Dedifferentiated amniotic fluid mesenchymal stem cell (primary cell): ENCODE measurements at regions not wholly inside any gene's neighbourhood (a gene's known extent, or its start where the extent isn't known, plus 50 kb on each side); places are given as distances from the start of the nearest gene placed in this dataset.

ENCODE experiments used
- DNase-seq: peaks from one replicate; pipeline ENCODE4 v3.0.0-alpha.2; 2016; ENCODE audit errors: extremely low spot score

GRCh38 chr6:98539741-98540140, 294.6 kb upstream of the POU3F2 start:
- DNase-seq: no peak

- DNase-seq: no peak
Observed at GRCh38 chr6:98546376-98546775, 288.0 kb upstream of the POU3F2 start.

- no peak for DNase-seq
Observed at GRCh38 chr6:98547151-98547550, 287.2 kb upstream of the POU3F2 start.

GRCh38 chr6:98547634-98548033, 286.7 kb upstream of the POU3F2 start:
- no peak for DNase-seq

GRCh38 chr6:98548301-98548700, 286.1 kb upstream of the POU3F2 start:
- no peak for DNase-seq

GRCh38 chr6:98560418-98560817, 274.0 kb upstream of the POU3F2 start:
- no peak for DNase-seq

GRCh38 chr6:98560841-98561240, 273.5 kb upstream of the POU3F2 start:
- no peak for DNase-seq

GRCh38 chr6:98566126-98566525, 268.2 kb upstream of the POU3F2 start:
- no peak for DNase-seq

- DNase-seq: no peak
Observed at GRCh38 chr6:98572579-98572978, 261.8 kb upstream of the POU3F2 start.

- DNase-seq: no peak
Observed at GRCh38 chr6:98574984-98575383, 259.4 kb upstream of the POU3F2 start.

- DNase-seq: no peak
Observed at GRCh38 chr6:98576791-98577190, 257.6 kb upstream of the POU3F2 start.

- no peak for DNase-seq
Observed at GRCh38 chr6:98578016-98578415, 256.4 kb upstream of the POU3F2 start.

GRCh38 chr6:98579079-98579478, 255.3 kb upstream of the POU3F2 start:
- no peak for DNase-seq

GRCh38 chr6:98579941-98580340, 254.4 kb upstream of the POU3F2 start:
- DNase-seq: no peak

GRCh38 chr6:98581705-98582104, 252.7 kb upstream of the POU3F2 start:
- DNase-seq: no peak

- DNase-seq: no peak
Observed at GRCh38 chr6:98583506-98583905, 250.9 kb upstream of the POU3F2 start.

GRCh38 chr6:98586163-98586562, 248.2 kb upstream of the POU3F2 start:
- DNase-seq: no peak

- no peak for DNase-seq
Observed at GRCh38 chr6:98587555-98587954, 246.8 kb upstream of the POU3F2 start.

GRCh38 chr6:98589536-98589935, 244.8 kb upstream of the POU3F2 start:
- DNase-seq: no peak

GRCh38 chr6:98590136-98590681, 244.2 kb upstream of the POU3F2 start:
- DNase-seq: no peak

- no peak for DNase-seq
Observed at GRCh38 chr6:98590997-98591396, 243.4 kb upstream of the POU3F2 start.

GRCh38 chr6:98593676-98594075, 240.7 kb upstream of the POU3F2 start:
- no peak for DNase-seq

GRCh38 chr6:98601716-98602115, 232.7 kb upstream of the POU3F2 start:
- DNase-seq: no peak

- DNase-seq: no peak
Observed at GRCh38 chr6:98605705-98606104, 228.7 kb upstream of the POU3F2 start.
